ENCODE measurements at regions not wholly inside any gene's neighbourhood (a gene's known extent, or its start where the extent isn't known, plus 50 kb on each side); places are given as distances from the start of the nearest gene placed in this dataset.
A peak's percentile ranks its signal among the peaks of the same experiment; 100 is the strongest.

DNA sequence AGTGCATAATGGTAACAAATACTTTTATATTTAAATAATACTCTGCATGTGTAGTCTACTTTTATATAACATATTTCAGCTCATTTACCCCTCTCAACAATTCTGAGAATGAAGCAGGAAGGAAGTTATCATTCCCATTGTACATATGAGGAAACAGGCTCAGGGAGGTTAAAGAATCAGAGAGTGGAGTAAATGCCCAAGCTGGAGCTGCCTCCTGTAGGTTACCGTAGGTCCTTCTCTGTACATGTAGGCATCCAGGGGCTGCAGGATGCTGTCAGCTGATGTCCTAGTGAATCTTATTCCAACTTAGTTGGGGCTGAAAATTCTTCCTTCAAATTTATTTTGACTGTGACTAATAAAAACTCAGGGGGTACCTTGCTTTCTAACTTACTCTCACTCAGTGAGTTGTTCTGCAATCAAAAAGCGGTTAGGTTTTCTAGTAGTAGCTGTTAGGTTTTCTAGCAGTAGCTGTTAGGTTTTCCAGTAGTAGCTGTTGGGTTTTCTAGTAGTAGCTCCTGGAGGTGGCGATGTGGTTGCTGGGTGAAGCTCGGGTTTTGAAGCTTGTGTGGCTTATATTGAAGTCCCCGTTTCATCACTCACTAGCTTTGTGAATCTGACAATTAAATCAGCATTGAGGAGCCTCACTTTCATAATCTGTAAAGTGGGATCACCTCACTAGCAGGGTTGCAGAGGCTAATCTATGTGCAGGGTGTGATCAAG, 357.0 kb downstream of the NR2F2 start:
- DNase-seq, result no peak

DNA sequence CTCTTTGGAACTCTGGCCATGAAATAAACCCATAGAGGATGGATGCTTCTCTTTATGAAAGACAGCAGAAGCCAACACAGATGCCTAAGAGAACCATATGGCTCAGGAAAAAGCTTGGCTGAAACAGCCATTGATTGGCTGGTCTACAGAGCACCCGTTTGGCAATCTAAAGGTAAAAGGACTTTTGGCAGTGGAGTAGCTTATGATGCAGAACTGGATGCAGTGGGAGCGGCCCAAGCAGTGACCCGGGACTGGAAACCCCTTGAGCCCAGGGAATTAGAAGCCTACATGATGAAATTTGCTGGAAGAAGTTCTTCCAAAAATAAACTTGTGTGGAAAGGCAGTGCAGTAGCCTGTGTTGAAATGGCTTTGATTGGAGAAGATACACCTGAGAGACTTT, 360.2 kb downstream of the NR2F2 start:
- DNase-seq, result no peak

DNA sequence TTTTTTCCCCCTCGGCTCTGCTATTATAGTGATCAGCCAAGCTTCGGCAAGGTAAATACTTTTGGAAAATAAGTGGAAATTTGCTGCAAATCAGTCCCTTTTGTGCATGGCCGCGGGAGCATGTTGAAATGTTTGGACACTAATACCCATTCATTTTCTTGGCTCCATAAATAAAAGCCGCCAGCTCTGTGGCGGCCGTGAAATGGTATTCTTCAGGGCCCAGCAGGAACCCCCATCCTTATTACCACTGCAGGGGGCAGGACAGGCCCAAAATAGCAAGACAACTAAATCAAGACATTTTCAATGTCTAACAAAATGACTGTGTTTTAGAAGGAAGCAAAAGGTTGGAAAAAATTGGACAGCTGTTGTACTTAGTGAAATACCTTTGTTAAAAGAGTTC, 362.3 kb downstream of the NR2F2 start:
- no peak for DNase-seq

DNA sequence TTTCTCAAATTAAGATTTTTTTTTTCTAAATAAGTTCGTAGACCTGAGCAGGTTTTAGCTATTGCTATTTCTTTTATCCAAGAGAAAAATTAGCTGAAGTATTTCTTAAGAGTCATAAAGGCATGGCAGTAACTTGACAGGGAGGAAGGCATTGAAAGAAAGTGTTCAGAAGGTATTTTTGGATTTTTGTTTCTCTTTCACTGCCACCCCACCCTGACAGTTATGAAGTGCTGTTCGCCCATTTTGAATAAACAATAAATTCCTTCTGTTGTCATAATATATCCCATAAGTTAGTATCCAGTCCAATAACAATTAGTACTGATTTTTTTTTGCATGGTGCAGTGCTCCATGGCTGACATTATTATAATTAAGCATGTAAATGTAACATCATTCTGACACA, 363.0 kb downstream of the NR2F2 start:
- DNase-seq, result no peak

DNA sequence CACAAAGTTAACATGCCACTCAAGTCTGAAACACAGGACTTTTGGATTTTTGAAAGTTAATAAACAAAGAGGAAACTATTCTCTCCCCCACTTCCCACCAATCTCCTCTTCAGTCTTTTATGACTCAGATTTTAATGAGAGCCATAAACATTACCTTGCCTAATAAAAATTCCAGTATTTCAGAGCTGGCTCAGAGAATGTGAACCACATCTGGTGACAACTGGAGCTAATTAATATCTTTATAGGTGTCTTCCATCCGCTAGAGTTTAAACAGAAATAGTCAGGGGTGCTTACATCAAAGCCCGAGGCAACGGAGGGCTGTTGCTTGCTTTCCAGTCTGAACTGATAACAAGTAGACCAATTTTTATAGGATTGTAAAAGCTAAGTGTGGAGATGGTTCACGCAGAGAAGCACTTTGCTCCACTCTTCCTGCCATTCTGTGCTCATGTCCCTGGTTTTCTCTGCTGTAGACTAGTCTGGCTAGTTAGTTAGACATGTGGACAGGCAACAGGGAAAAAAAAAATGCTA, 363.6 kb downstream of the NR2F2 start:
- no peak for DNase-seq

DNA sequence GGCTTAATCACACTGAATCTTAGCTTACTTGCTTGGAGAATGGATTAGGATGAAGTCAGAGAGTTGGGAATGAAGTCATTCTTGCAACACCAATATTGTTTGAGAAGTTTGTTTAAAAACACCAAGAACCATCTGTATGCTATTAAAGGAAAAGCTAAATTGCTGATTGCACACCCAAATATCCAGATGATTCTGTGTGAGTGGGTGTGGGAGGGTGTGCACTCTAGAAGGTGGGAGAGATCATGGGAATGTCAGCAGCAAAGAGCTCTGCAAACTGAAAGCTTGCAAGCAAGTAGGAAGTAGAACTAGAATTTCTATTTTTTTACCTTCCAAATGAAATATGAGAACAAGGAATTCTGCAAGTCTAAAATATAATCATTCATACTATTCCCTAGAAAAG, 364.9 kb downstream of the NR2F2 start:
- no peak for DNase-seq

DNA sequence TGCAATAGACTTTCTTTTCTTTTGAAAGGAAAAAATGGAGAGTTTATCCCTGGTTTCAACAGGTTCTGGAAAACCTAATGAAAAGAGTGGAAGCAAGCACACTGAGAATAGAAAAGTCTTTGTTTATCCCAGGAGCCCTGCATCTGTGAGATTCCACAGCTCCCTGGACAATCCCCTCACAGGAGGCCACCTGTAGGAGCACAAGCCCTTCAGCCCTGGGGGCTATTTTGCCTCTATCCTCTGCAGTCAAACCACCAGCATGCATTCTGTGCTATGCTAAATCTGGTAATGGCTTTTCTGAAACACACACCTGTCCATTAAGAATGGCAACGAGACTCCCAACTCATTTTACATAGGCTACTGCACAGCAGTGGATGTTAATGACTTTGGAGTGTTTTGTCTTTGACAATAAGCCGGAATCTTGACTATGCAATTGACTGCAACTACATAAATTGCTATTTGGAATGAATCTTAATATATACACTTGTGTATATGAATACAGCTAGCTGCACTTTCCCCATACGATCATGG, 369.4 kb downstream of the NR2F2 start:
- DNase-seq, result no peak

DNA sequence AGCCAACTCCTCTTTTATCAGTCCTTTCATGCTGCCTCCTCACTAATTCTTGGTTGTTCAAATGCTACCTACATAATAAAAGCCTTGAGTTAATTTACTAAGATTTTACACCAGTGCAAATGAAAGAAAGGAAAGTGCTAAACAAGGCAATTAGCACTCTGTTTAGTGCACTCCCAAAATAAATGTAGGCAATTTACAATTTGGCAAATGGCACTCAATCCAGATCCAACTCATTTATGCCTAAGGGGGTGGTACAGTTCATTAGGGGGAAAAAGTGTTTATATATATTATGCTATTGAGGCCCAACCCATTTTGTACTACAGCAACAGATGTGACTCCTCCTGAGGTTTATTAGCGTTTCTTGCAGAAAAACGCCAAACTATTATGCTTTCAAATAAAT, 370.1 kb downstream of the NR2F2 start:
- DNase-seq, result no peak

DNA sequence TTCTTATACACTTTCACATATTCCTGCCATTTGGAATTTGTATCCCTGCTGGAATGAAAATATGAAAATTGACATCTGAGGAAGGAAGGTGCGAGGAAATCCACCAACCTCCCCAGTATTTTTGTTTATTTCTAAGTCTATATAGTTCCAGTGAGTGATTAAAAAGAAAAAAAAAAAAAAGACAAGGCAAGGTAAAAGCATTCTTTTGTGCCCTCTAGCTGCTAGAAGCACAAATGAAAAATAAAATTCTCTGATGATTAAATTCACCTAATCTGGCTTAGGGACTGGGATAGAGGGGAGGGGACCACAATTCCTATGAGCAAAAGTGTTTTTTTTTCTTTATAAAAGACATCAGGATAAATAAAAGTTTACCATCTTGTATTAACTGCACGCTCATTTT, 370.9 kb downstream of the NR2F2 start:
- DNase-seq, result no peak

DNA sequence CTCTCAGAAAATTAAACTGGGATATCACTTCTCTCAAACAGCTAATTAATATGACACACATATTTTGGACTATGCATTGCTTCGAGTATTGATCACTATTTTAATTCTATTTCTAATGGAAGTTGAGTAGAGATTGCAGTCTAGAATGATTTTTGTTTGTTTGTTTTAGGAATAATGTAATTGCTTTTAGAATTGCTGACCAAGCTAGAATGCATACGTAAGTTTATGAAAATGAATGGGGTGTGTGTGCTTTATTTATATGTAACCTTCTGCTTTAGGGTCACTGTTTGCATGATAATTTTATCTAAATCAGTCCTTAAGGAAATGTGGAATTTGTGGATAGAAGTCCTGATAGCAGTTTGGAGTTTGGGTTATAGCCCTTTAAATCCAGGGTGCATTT, 371.4 kb downstream of the NR2F2 start:
- DNase-seq, result no peak

DNA sequence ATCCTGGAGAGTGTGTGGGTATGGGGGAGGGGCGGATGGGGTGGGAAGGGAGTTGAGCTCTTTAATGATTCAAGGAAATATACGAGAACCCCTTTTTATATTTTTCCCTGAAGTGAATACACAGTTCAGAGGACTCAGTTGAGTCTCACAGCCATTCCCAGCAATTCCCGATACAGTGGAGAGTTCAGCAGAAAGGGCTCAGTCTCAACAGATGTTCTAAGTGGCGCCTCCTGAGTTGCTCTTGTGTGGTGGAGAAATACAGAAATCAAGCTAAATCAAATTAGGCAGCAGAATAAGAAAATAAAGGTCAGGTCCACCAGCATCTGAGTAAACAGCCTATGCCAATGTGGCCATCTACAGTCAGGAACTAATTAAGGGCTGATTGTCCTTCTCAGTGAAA, 372.1 kb downstream of the NR2F2 start:
- no peak for DNase-seq

DNA sequence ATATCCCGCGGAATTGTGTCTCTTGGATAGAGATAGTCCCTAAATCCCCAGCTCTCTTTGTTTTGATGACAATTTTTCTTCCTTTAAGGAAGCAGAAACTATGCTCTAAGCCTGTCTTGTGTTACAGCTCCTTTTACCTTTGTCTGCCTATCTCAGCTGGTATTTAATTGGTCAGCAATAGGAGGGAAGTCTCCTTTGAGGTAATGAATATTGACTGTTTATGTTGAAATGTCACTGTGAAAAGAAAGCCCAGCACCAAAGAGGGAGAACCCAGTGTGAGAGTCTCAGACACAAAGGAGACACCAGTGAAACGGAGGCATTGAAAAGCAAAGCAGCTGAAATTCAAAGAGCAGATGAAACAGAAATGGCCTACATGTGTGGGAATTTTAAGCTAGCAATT, 372.6 kb downstream of the NR2F2 start:
- no peak for DNase-seq

DNA sequence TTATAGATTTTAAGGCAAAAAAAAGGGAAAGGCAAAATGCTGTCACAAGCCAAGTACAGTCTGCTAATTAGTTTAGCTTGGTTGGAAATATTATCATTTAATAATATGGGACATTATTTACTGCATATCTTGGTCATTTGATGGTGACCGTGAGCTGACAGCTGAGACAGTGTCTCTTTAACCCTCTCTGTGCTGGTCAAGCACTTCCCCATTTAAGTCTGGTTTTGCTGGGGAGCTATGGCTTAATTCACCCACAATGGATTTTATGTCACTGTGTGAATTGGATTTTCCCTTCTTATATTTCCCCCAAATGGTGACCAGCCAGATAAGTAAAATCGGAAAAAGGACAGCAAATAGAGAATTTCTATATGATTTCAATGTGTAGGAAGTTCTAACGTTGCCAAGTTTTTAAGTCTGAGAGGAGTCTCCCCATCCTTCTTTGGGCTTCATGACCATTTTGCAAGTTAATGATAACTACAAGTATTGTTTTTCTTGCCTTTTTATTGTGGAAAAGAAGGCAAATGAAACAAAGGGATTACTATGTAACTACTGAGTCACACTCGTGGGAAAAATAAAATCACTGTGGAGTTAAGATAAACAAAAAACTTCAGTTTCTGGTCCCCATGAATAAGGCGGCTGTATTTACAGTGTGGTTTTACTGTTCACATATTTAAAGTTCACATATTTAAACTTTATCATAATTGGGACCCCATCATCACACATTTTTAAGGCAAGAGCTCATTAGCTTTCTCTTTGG, 373.5 kb downstream of the NR2F2 start:
- DNase-seq, result no peak

DNA sequence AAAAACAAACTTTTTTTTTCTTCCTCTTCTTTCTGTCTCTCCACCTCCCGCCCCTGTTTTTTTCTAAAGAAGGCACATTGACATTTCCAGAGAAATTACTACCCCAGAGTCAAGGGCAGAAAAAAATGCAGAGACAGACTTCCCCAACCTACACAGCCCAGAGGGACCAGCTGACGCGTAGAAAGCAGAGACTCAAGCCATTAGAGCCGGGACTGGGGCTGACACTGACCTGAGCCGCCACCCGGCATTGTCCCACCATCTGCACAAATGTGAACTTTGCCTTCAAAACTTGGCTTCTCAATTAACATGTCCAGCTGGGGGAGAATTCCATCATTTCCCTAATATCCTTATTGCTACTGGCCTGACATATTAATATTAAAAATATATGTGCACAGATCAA, 385.6 kb downstream of the NR2F2 start:
- no peak for DNase-seq

DNA sequence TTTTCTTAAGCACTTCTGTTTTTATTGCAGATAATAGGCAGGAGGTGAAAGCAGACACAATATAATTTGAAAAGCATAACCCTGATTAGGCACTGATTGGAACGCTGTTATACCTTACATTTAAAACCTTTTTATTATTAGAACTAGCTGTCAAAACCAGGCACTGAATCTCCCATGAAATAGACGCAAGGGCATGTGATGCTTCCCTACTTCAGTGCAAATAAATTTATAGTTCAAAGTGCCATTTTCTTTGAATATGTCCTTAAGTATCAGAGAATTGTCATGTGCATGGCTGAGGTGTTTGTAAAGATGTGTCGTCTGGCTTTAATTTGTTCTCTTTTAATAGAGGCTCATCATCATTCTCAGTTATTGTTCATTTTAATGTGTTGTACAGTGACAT, 386.0 kb downstream of the NR2F2 start:
- DNase-seq, result no peak

DNA sequence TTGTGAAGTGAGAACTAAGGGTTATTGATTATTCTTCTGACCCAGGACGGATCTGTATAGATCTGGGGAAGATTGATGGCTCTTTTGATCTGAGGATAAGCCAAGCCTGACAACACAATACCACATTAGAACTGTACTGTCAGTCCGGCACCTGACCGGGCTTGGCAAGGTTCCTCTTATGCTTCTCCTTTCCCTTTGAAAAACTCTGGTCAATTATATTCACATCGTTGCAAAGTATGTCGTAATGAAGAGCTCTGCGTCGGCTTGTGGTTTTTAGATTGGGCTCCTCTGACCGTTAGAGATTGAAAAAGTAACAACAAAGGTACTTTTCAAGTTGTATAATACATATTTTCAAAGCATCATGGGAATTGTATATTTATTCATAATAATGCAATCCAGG, 389.8 kb downstream of the NR2F2 start:
- DNase-seq, result peak; percentile 71

DNA sequence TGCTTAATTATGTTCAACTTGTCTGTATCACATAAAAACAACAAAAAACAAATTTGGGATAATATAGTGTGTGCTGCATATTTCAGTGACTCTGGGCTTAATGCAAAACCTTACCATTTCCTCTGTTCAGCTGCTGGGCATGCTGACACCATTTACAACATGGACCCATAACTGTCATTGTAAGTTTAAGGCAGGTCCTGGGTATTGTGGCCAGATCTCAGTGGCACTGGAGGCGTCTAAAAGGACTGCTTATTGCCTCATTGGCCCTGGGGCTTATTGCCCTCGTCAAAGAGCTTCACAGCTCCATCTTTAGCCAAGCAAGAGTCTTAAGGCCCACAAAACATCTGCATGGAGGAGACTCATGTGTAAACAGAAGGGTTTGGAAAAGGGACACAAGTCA, 390.2 kb downstream of the NR2F2 start:
- DNase-seq, result peak; percentile 2

DNA sequence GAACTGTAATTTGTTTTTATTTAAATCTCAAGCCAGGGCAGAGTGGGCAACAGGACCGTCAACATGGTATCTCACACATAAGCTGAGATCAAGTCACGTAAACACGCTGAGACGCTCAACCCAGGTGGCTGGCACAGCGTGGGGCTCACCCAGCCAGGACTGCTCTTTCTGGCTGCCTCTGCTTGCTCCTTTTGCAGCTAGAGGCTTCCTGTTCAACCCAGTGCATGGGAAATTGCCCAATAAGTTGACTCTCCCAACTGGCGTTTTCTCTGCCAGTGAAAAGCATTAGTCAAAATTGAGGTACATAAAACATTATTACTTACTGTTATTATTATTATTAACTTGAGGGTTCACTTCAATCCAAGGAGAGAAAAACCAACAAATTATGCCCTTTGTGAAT, 398.1 kb downstream of the NR2F2 start:
- DNase-seq, result peak; percentile 20

DNA sequence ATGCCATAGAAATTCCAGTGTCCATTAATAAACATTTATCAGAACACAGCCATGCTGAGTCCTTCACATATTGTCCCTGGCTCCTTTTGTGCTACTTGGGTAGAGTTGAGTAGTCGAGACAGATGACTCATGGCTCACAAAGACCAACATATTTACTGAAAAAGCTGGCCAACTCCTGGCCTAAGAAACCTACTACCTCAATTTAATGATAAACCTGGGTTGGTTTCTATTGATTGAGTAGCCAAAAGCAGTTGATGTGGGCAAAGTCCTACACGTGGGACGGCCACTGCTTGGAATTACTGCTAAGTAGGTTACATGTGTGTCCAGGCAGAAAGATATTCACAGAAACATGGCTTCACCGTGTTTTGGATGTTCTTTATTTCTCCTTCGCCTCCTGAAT, 402.2 kb downstream of the NR2F2 start:
- DNase-seq, result no peak

DNA sequence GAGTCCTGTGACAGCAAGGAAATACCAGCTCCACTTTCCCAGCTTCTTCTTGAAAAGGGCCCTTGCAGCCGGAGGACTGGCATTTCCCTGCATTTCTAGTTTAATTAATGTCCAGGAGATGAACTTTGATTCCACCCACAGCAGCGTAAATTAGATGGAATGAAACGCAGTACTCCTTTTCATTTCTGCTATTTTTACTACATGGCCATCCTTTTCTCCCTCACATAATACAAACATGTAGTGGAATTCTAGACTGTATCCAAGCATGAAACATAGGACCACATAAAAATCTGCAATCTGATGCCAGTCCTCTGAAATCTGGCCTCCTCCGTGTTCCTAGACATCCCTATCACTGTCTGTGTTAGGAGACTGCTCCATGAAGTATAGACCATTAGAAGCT, 403.2 kb downstream of the NR2F2 start:
- no peak for DNase-seq

DNA sequence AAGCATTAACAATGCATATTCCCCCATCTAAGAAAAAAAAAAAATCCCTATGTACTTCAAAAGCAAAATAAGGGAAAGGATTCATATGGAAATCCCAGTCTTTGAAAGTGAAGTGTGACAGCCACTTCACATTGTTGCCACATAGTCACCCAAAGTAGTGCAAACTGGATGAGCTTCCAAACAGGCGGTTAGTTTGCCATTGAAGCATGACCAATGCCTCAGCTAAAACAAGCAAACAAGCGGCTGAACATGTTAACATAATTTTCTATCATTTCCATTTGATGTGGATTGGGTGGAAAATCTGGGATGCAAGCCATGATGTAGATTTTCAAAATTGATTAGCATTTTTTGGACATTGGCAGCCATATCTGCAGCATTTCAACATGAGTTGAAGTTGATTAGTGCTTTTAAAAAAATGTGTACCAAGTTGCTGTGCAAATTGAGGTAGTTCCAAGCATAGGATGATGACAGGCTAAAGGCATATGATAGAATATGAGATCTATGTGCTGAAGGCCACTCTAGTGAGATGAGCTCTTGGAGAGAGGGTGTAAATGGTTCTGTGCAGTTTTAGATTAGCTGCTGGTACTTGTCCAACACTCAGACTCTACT, 405.2 kb downstream of the NR2F2 start:
- no peak for DNase-seq

DNA sequence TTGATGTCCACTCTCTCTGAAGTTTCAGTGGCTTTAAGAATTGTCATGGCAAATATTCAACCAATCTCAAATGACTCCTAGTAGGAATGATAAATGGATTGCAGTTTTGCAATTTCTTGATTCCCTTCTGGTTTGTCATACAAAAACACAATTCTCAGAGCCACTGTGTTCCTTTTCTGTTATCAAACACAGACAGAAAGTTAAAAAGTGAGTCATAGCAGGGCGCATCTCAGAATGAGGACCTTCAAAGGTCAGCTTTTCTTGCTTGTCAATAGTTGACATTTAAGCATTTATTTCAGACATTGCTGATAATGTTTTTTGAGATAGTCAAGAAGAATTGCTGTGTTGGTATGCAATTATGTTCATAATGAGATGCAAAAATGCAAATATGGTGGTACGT, 405.9 kb downstream of the NR2F2 start:
- DNase-seq, result no peak

DNA sequence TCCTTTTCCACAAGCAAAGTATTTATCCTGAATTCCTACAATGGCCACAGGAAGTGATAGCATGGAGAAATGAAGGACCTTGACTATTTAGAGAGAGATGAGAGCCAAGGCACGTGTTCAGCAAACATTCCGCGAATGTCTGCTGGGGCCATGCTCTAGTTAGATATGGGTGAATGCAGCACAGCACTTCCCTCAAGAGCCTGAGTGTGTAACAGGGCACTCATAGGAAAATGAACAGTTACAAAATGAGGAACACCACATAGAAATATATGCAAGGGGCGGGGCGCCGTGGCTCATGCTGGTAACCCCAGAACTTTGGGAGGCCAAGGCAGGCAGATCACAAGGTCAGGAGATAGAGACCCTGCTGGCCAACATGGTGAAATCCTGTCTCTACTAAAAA, 406.9 kb downstream of the NR2F2 start:
- DNase-seq, result no peak

DNA sequence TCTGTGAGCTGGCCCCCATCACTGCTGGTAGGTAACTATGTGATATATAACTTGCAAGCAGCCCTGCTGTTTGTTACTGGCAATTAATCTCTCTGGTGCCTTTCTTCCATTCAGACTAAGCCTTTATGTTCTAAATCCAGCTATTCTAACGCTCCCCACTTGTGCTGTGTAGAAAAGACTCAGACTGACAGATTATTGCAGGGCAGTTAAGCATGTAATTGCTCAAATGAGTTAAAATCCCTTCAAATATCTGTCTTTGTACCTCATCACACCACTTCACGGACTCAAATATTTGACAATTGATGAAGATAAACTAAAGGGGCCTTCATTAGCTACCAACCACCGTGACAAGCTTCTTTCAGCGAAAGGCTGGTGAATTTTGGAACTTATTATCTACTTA, 416.2 kb downstream of the NR2F2 start:
- DNase-seq, result no peak
